ENCODE measurements at regions not wholly inside any gene's neighbourhood (a gene's known extent, or its start where the extent isn't known, plus 50 kb on each side); places are given as distances from the start of the nearest gene placed in this dataset.

DNA sequence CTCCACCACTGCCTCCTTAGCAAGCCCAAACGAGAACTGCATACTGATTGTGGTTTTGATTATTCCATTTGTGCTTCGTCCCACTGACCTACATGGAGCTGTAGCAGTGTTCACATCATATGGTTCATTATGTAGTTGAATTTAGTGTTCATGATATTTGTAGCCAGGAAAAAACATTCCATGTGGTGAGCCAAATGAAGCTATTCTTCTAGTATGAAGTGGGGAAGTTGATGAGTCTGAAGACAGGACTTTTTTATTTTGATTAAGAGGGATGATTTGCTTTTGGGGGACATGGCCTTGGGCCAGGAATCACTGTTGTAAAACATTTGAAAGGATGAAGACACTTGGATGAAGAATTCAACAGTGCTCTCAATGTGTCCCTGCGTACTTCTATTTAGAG lies 192.9 kb upstream of the SLC27A6 start:
- Histone ChIP-seq H3K4me1 (no peaks in the 10 kb centered on the region), H3K4me3 (no peak overlapping the region), H3K27me3 (no peaks in the 10 kb centered on the region), H3K36me3 (ENCODE audit: low read depth, missing control alignments) (no peaks in the 10 kb centered on the region), H3K27ac (no peak overlapping the region), H3K9me3 (no peaks in the 10 kb centered on the region)
- no peak for TF ChIP-seq POLR2A (IDR thresholded peaks at IDR 0.05)
- TF ChIP-seq CTCF (IDR thresholded peaks at IDR 0.05) = no peak
- DNase-seq = no peak
- 69 to 78% methylated on average over 3 of the region's 3 CpGs for WGBS, 2 donors
- intact Hi-C loops (cut with DNase I; ENCODE audit: low total_unique reads) = no loop called here

DNA sequence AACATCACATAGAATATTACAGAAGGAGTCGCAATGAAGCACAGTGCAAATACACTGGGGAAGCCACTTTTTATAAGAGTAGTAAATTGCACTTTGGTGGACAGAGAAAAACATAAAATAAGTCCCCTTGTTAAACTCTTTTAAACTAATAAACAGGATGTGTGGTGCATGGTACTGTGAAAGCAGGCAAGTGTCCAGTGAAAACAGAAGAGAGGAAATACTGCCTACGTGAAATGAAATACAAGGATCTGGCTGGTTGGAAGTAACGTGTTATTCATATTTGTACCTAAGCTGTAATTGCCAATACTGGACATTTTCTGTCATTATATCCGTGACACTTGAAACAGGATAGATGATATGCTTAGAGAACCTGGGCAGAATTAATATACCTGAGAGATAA lies 191.9 kb upstream of the SLC27A6 start:
- DNase-seq = no peak

DNA sequence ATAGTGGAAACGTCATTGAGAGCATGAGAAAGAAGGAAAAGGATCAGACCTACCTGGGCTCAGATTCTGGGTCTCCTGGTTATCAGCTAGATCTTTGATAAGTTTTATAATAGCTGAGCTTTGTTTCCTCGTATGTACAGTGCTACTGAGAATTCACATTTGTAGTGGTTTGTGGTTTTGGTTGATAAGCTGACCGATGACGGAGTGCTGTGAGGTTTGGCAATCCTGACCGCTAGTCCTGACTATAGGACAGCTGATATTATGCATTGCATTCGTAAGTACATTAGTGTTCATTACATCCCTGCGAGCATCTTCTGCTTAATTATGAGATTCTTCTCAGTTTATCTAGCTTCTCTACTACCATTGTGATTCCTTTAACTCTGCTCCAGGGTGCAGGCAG lies 190.7 kb upstream of the SLC27A6 start:
- 83 to 87% methylated on average over 7 of the region's 7 CpGs for WGBS, 2 donors
- intact Hi-C loops (cut with DNase I; ENCODE audit: low total_unique reads) = no loop called here
- Histone ChIP-seq H3K36me3 (ENCODE audit: low read depth, missing control alignments) (no peaks in the 10 kb centered on the region), H3K4me1 (no peaks in the 10 kb centered on the region), H3K4me3 (no peak overlapping the region), H3K27me3 (no peaks in the 10 kb centered on the region), H3K9me3 (no peaks in the 10 kb centered on the region), H3K27ac (no peak overlapping the region)
- DNase-seq = no peak
- no peak for TF ChIP-seq POLR2A (IDR thresholded peaks at IDR 0.05)
- TF ChIP-seq CTCF (IDR thresholded peaks at IDR 0.05) = no peak

More for the DNA sequence above, 191.9 kb upstream of the SLC27A6 start:
- intact Hi-C loops (cut with DNase I; ENCODE audit: low total_unique reads) = no loop called here
- Histone ChIP-seq H3K27ac (no peak overlapping the region), H3K4me3 (no peak overlapping the region), H3K9me3 (no peaks in the 10 kb centered on the region), H3K36me3 (ENCODE audit: low read depth, missing control alignments) (no peaks in the 10 kb centered on the region), H3K4me1 (no peaks in the 10 kb centered on the region), H3K27me3 (no peaks in the 10 kb centered on the region)
- 61 to 65% methylated on average over 4 of the region's 4 CpGs for WGBS, 2 donors
- TF ChIP-seq CTCF (IDR thresholded peaks at IDR 0.05) (no peak), POLR2A (IDR thresholded peaks at IDR 0.05) (no peak)

- no peak for TF ChIP-seq POLR2A (IDR thresholded peaks at IDR 0.05)
- no peak for TF ChIP-seq CTCF (IDR thresholded peaks at IDR 0.05)
- Histone ChIP-seq H3K9me3 (no peaks in the 10 kb centered on the region), H3K4me1 (no peaks in the 10 kb centered on the region), H3K27me3 (no peaks in the 10 kb centered on the region), H3K36me3 (ENCODE audit: low read depth, missing control alignments) (no peaks in the 10 kb centered on the region), H3K27ac (no peak overlapping the region), H3K4me3 (no peak overlapping the region)
- DNase-seq = no peak
- 77 to 86% methylated on average over 3 of the region's 3 CpGs for WGBS, 2 donors
- intact Hi-C loops (cut with DNase I; ENCODE audit: low total_unique reads) = no loop called here
Measured at GRCh38 chr5:128775558-128775957, 189.7 kb upstream of the SLC27A6 start.

- 82 to 100% methylated on average over 1 of the region's 1 CpG for WGBS, 2 donors
- Histone ChIP-seq H3K4me1 (no peaks in the 10 kb centered on the region), H3K9me3 (no peaks in the 10 kb centered on the region), H3K36me3 (ENCODE audit: low read depth, missing control alignments) (no peaks in the 10 kb centered on the region), H3K4me3 (no peak overlapping the region), H3K27me3 (no peaks in the 10 kb centered on the region), H3K27ac (no peak overlapping the region)
- intact Hi-C loops (cut with DNase I; ENCODE audit: low total_unique reads) = no loop called here
- no peak for DNase-seq
- TF ChIP-seq POLR2A (IDR thresholded peaks at IDR 0.05) = no peak
Measured at GRCh38 chr5:128777052-128777451, 188.2 kb upstream of the SLC27A6 start.

All from testis (tissue), 2 donors.